ENCODE measurements at regions not wholly inside any gene's neighbourhood (a gene's known extent, or its start where the extent isn't known, plus 50 kb on each side); places are given as distances from the start of the nearest gene placed in this dataset.

GRCh38 chr13:102944821-102945220 lies 99.0 kb downstream of the ERCC5 start:
- TF ChIP-seq OVOL3 (tag by site-specific recombination; IDR thresholded peaks at IDR 0.05) = no peak
- TF ChIP-seq, protein P1, sequence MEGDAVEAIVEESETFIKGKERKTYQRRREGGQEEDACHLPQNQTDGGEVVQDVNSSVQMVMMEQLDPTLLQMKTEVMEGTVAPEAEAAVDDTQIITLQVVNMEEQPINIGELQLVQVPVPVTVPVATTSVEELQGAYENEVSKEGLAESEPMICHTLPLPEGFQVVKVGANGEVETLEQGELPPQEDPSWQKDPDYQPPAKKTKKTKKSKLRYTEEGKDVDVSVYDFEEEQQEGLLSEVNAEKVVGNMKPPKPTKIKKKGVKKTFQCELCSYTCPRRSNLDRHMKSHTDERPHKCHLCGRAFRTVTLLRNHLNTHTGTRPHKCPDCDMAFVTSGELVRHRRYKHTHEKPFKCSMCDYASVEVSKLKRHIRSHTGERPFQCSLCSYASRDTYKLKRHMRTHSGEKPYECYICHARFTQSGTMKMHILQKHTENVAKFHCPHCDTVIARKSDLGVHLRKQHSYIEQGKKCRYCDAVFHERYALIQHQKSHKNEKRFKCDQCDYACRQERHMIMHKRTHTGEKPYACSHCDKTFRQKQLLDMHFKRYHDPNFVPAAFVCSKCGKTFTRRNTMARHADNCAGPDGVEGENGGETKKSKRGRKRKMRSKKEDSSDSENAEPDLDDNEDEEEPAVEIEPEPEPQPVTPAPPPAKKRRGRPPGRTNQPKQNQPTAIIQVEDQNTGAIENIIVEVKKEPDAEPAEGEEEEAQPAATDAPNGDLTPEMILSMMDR (tag by site-specific recombination; IDR thresholded peaks at IDR 0.05) = no peak
- no peak for TF ChIP-seq KLF16 (tag by site-specific recombination; IDR thresholded peaks at IDR 0.05)
- TF ChIP-seq ZNF660 (tag by site-specific recombination; IDR thresholded peaks at IDR 0.05) = no peak
- TF ChIP-seq ZIC2 (tag by site-specific recombination; IDR thresholded peaks at IDR 0.05) = no peak
- TF ChIP-seq ZBTB1 (tag by site-specific recombination; IDR thresholded peaks at IDR 0.05) = no peak

Measured in HEK293 (cell line).